GM18507 (cell line): ENCODE measurements at regions not wholly inside any gene's neighbourhood (a gene's known extent, or its start where the extent isn't known, plus 50 kb on each side); places are given as distances from the start of the nearest gene placed in this dataset.

ENCODE experiments used
- DNase-seq: peaks from one replicate; pipeline ENCODE4 v3.0.0; 2011; ENCODE audit warnings: low read depth; ENCODE audit not compliant: insufficient read length; ENCODE audit errors: extremely low spot score
- FAIRE-seq: peaks from 2 replicates; lab custom pipeline; 2011; peaks lifted over from hg19 to GRCh38; lab: Jason Lieb, UNC

- DNase-seq (no peak), FAIRE-seq (no peak)
These were observed 115.7 kb upstream of the SMC2 start for GRCh38 chr9:103978396-103978795.

DNA sequence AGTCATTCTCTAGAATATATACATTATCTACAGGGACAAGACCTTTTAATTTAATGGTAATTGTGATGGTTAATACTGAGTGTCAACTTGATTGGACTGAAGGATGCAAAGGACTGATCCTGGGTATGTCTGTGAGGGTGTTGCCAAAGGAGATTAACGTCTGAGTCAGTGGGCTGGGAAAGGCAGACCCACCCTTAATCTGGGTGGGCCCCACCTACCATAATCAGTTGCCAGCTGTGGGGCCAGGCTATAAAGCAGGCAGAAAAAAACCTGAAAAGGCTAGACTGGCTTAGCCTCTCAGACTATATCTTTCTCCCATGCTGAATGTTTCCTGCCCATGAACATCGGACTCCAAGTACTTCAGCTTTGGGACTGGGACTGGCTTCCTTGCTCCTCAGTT lies 112.2 kb upstream of the SMC2 start:
- FAIRE-seq (no peak), DNase-seq (no peak)

DNA sequence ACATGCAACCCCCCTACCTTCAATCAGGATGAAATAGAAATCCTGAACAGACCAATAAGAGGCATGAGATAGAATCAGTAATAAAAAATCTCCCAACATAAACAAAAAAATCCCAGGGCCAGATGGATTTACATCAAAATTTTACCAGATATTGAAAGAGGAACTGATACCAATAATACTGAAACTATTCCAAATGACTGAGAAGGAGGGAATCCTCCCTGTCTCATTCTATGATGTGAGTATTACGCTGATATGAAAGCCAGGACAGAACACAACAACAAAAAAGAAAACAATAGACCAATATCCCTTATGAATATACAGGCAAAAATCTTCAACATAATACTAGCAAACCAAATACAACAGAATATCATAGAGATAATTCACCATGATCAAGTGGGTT lies 109.0 kb upstream of the SMC2 start:
- DNase-seq (no peak), FAIRE-seq (no peak)

DNA sequence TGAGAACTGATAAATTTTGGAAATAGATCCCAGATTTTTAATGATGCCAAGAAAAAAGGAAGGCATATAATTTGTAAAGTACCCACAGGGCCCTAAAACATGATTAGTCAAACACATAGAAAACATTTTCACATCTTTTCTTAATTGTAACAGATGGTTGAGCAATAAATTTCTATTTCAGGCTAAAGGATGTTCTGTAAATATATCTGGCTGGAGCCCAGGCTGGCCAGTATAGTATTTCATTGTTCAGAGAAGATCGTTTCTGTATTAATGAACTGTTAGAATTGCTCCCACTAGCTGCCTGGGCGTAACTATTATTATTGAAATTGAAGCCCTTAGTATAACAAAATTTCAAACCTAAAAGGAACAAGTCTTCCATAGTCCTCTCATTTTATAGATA lies 105.3 kb upstream of the SMC2 start:
- DNase-seq (no peak), FAIRE-seq (no peak)

DNA sequence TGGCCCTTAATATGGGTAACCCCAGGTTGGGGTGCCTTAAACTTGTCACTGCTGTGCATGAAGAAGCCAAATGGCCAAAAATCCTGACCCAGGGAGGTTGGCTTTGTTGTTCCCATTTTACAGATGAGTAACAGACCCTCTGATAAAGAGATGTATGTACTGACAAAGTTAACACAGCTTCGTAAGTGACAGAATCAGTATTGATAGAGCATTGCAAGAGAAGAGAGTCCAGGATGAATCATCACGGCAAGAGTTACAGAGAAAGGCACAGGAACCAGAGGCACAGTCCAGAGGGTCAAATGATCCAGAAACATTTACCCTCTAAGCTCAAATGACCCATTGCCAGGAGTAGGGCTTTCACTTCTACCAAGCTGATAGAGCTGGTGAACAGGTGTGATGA lies 103.8 kb upstream of the SMC2 start:
- FAIRE-seq (no peak), DNase-seq (no peak)

DNA sequence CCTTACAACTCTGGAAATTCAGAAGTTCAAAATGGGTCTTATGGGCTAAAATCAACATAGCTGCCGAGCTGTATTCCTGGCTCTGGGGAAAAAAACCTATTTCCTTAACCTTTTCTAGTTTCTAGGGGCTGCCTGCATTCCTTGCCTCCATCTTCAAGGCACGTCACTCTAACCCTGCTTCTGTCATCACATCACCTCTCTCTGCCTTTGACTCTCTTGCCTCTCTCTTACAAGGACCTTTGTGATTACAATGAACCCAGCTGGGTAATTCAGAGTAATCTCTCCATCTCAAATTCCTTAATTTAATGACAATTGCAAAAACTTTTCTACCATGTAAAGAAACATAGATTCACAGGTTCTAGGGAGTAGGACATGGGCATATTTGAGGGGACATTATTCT lies 103.1 kb upstream of the SMC2 start:
- no peak for FAIRE-seq
- no peak for DNase-seq

DNA sequence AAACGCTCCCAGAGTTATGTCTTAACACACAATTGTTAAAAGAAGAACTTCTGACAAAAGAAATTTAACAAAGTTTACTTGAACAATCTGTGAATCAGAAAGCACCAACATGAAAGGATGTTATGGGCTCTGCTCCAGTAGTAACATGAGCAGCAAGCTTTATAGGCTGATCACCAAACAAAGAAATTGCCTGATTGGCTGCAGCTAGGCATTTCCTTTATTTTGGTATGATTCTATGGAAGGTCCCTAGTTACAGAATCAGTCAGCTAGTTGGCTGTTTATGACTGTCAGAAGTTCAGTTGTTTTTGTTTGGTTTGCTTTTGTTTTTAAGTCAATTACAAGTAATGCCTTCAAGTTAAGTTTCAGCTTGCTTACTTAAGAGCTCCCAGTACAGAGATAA lies 102.4 kb upstream of the SMC2 start:
- DNase-seq: no peak
- no peak for FAIRE-seq

DNA sequence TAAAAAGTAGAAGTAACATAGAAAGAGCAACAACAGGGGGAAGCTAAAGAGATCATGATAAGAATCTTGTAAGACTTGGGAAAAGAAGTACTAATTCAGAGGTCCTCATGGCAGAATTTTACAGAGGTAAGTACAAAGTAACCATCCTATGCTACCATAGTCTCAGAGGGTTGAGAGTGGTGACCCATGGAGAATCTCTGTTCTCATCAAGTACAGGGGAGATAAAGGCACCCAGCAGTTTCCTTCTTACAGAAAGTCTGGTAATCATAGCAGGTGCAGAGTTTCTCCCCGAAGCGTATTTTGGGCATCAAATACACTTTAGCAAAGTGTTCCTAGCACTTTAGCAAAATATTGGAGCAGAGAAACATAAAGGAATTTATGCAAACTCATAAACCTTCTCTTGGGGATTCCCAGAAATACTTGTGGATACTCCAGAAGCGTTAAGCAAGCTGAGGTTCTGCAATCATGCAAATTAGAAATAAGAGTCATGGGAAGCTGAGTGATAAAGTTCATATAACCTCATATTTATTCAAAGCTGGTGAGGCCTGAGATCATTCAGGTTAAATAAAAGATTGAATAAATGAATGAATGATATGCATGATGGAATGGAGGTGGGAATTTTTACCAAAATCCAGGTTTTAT lies 101.0 kb upstream of the SMC2 start:
- DNase-seq: no peak
- no peak for FAIRE-seq

DNA sequence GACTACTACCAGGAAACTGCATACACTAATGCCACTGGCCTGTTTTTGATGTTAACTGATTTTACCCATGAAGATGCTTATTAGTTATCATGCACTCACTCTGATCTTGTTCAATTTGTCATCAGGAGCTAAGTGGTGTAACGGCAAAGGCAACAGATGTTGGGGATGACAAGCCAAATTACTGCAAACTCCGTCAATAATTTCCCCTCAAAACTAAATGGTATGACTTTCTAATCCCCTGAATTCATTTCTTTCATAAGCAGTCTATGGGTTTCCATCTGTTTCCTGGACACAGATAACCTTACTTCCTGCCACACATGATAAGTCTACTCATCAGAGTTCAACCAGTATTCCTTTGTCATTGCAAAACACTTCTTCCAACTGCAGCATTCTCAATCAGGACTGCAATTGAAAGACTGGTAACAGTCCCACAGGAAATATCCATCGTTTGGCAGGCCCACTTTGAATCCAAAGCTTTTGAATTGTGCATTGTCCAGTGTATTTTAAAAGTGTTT lies 96.2 kb upstream of the SMC2 start:
- FAIRE-seq: no peak
- DNase-seq: no peak

DNA sequence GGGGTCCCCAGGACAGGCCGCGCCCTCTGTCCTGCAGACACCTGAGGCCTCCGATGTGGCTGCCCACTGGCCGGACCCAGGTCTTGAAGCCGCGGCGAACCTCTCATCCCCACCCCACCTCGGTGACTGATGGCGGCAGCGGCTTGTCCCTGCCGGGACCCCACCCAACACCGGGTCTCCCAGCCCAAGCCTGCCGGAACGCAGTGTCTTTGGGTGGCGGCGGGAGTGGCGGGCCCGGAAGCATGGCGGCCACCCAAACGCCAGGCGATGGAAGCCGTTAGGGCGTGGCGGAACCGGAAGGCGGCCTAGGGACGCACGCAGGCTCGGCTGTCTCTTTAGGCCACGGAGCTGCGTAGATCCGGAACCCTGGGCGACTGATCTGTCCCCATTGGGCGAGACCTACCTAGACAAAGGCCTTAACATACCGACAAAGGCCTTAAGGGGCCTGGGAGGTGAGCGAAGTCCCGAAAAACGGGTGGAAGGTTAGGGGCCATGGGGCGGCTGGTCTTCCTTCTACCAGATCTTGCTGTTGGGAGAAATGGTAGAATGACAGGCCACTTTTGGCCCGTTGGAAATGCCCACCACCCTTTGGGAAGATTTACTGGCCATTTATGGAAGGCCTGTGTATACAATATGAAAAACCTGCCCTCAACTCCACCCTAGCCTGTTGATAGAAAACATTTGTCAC lies 94.6 kb upstream of the SMC2 start:
- no peak for DNase-seq
- FAIRE-seq: no peak

DNA sequence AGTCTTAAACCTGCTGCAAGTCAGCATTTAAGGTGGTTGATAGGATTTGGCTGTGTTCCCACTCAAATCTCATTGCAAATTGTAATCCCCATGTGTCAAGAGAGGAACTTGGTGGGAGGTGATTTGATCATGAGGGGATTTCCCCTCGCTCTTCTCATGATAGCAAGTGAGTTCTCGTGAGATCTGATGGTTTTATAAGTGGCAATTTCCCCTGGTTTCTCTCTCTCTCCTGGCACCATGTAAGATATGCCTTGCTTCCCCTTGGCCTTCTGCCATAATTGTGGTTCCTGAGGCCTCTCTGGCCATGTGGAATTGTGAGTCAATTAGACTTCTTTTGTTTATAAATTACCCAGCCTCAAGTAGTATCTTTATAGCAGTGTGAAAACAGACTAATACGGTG lies 84.3 kb upstream of the SMC2 start:
- DNase-seq: no peak
- no peak for FAIRE-seq

DNA sequence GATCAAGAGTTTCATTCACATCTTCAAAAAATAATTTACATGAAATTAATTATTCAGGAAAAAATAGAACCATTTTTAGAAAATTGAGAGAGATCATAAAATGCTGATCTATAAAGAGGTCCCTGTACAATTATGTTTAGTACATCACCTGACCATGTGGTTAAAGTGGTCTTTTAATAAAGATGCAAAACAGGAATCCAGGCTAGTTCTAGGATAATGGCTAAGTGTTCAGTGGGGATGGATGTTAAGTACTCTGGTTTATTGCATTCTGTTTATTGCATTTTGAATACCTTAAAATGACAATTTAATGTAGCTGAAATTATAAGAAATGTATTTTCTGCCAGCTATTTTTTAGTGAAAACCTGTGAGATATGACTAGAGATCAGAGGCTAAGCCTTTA lies 72.0 kb upstream of the SMC2 start:
- FAIRE-seq (no peak), DNase-seq (no peak)

- no peak for DNase-seq
- FAIRE-seq: no peak
These were observed 69.0 kb upstream of the SMC2 start for GRCh38 chr9:104025104-104025503.

DNA sequence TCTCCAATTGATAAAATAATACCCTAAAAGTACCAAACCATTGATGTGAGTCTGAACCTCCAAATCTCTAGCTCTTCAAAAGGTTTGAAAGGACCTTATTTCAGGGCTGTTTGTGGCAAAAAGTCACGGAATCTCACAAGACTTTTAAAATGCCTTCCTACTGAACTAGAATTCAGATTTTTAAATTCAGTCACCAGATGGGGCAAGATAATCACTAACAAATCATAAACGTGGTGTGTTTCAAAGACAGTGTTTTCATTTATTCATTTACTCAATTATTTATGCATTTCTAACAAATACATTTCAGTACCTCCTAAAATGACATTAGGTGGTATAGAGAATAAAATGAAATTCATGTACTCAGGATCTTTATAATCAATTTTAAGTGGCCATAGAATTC lies 68.2 kb upstream of the SMC2 start:
- DNase-seq (no peak), FAIRE-seq (no peak)

GRCh38 chr9:104027295-104027694 lies 66.8 kb upstream of the SMC2 start:
- DNase-seq (no peak), FAIRE-seq (peak; percentile 5)

GRCh38 chr9:104028827-104029226 lies 65.3 kb upstream of the SMC2 start:
- no peak for FAIRE-seq
- DNase-seq: no peak
